A673 (cell line): ENCODE measurements at regions not wholly inside any gene's neighbourhood (a gene's known extent, or its start where the extent isn't known, plus 50 kb on each side); places are given as distances from the start of the nearest gene placed in this dataset.
"Not testable (repeated sequence)": the region's sequence is repeated elsewhere in the genome, so short reads cannot be mapped to it uniquely, and the experiment has no call there.

Experiments
- BruUV-seq: library from RNA; stranded (reverse); fragments of 400-500 nt; replicated peaks from 2 replicates; lab custom pipeline; 2021; lab: Mats Ljungman, UMichigan
- CTCF ChIA-PET: fragments of 300-600 bp; sonication (Branson Sonifier 250); formaldehyde crosslinking; loops from one replicate; lab custom pipeline; 2022; ENCODE audit warnings: antibody characterized with exemption; lab: Charles Lee
- POLR2A ChIA-PET: fragments of 300-600 bp; sonication (Branson Sonifier 250); formaldehyde crosslinking; loops from one replicate; lab custom pipeline; 2022; ENCODE audit warnings: antibody characterized with exemption; ENCODE audit not compliant: low non-redundant PET; lab: Charles Lee
- DNase-seq: peaks from one replicate; pipeline ENCODE4 v3.0.0-alpha.2; 2015; ENCODE audit warnings: low spot score
- H3K27ac ChIP-seq: fragments of 200-600 bp; sonication (generic); 2 replicates; pipeline ENCODE4 v1.5.1; 2016; ENCODE audit warnings: mixed run types, low read depth, mild to moderate bottlenecking, mixed read lengths, antibody characterized with exemption, low read length; ENCODE audit not compliant: poor library complexity, severe bottlenecking
- H3K27me3 ChIP-seq: fragments of 200-600 bp; sonication (generic); replicated peaks from 2 replicates; pipeline ENCODE4 v1.6.1; 2017; ENCODE audit warnings: mixed run types, low read depth, mild to moderate bottlenecking, mixed read lengths, antibody characterized with exemption, low read length; ENCODE audit not compliant: insufficient read depth, poor library complexity
- H3K36me3 ChIP-seq: fragments of 200-600 bp; sonication (generic); 2 replicates; pipeline ENCODE4 v1.6.1; 2016; ENCODE audit warnings: mixed run types, mild to moderate bottlenecking, mixed read lengths, antibody characterized with exemption, low read length; ENCODE audit not compliant: insufficient read depth, poor library complexity, severe bottlenecking
- H3K4me1 ChIP-seq: fragments of 200-600 bp; sonication (generic); 2 replicates; pipeline ENCODE4 v1.6.1; 2017; ENCODE audit warnings: mixed run types, mild to moderate bottlenecking, mixed read lengths, antibody characterized with exemption, low read length; ENCODE audit not compliant: insufficient read depth, poor library complexity, severe bottlenecking
- H3K4me3 ChIP-seq: fragments of 200-600 bp; sonication (generic); 2 replicates; pipeline ENCODE4 v1.5.1; 2016; ENCODE audit warnings: low read depth, mixed run types, mild to moderate bottlenecking, mixed read lengths, low read length; ENCODE audit not compliant: poor library complexity, severe bottlenecking
- H3K9me3 ChIP-seq: fragments of 200-600 bp; sonication (generic); 2 replicates; pipeline ENCODE4 v1.6.1; 2016; ENCODE audit warnings: mixed run types, low read depth, mild to moderate bottlenecking, mixed read lengths, antibody characterized with exemption, low read length; ENCODE audit not compliant: poor library complexity, severe bottlenecking
- CTCF ChIP-seq: fragments of 300-800, 200-600 bp; sonication (generic); conservative IDR thresholded peaks from 2 replicates; pipeline ENCODE4 v1.5.1; 2017; ENCODE audit warnings: low read depth, mild to moderate bottlenecking, antibody characterized with exemption, low read length, moderate library complexity, mixed read lengths
- EZH2 ChIP-seq: fragments of 200-600 bp; sonication (generic); IDR thresholded peaks from 2 replicates; pipeline ENCODE4 v1.6.1; 2017; ENCODE audit warnings: borderline replicate concordance, low read depth, mild to moderate bottlenecking, mixed read lengths, antibody characterized with exemption, low read length; ENCODE audit not compliant: poor library complexity, severe bottlenecking
- intact Hi-C: fragments of 100-400 bp; cut with micrococcal nuclease; formaldehyde crosslinking; loops from one replicate; pipeline ENCODE4 v1.10.0; 2022; ENCODE audit not compliant: unreplicated experiment

DNA sequence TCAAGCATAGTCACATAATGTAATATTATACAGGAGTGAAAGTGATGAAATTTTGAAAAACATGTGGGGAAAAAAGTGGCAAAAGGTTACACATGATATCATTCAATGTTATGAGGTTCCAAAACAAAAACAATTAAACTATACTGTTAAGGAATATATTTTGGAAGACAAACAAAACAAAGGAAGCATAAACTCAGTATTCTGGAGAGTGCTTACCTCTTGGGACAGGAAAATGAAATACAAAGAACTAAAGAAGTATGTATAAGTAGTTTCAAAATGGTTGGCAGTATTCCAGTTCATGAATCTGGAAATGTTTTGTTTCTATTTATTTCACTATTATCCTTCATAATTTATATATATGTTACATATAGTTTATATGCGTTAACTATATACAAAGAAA, 213.5 kb downstream of the MOXD1 start:
- Histone ChIP-seq H3K9me3 (no peaks in the 10 kb centered on the region), H3K4me3 (no peak overlapping the region), H3K27ac (no peak overlapping the region), H3K4me1 (peaks cover 15% of the 10 kb centered on the region), H3K36me3 (no peaks in the 10 kb centered on the region), H3K27me3 (no peaks in the 10 kb centered on the region)
- ChIA-PET CTCF (no interaction called here), POLR2A (no interaction called here)
- no peak for DNase-seq
- intact Hi-C loops: no loop called here
- BruUV-seq: no TSS peak
- TF ChIP-seq CTCF (no peak), EZH2 (no peak)

DNA sequence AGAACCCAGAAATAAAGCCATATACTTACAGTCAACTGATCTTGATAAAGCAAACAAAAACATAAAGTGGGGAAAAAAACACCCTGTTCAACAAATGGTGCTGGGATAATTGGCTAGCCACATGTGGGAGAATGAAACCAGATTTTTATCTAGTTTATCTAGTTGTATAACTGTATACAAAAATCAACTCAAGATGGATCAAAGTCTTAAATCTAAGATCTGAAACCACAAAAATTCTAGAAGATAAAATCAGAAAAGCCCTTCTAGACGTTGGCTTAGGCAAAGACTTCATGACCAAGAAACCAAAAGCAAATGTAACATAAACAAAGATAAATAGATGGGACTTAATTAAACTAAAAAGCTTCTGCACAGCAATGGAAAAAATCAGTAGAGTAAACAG, 216.3 kb downstream of the MOXD1 start:
- POLR2A ChIA-PET, BruUV-seq, H3K4me3 ChIP-seq, intact Hi-C loops, H3K27me3 ChIP-seq, H3K36me3 ChIP-seq, H3K27ac ChIP-seq, CTCF ChIA-PET, H3K9me3 ChIP-seq, H3K4me1 ChIP-seq, DNase-seq: not testable (repeated sequence)

DNA sequence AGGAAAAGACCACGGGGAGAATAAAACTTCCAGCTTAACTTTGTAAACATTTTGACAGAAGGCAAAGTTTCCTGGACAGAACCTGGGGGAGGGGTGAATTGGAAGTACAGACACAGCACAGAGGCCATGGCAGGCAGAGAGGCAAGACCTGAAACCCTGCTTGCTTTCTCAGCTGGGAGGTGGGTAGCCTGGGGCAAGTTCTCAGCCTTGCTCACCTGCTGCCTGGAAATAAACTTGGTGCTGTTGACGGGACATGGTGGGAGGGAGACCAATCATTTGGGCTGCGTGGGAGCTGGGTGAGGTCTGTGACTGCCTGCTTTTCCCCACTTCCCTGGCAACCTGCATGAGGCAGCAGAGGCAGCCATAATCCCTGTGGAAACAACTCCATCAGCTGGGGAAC, 221.3 kb downstream of the MOXD1 start:
- Histone ChIP-seq H3K9me3 (peaks cover 4% of the 10 kb centered on the region), H3K4me3 (no peak overlapping the region), H3K4me1 (no peaks in the 10 kb centered on the region), H3K27ac (no peak overlapping the region), H3K36me3 (no peaks in the 10 kb centered on the region), H3K27me3 (no peaks in the 10 kb centered on the region)
- no peak for TF ChIP-seq CTCF
- TF ChIP-seq EZH2: no peak
- POLR2A ChIA-PET: no interaction called here
- DNase-seq: no peak
- CTCF ChIA-PET: no interaction called here
- no TSS peak for BruUV-seq
- intact Hi-C loops: no loop called here

- H3K36me3 ChIP-seq: no peaks in the 10 kb centered on the region
- H3K4me1 ChIP-seq: no peaks in the 10 kb centered on the region
- H3K9me3 ChIP-seq: peaks cover 4% of the 10 kb centered on the region
- intact Hi-C loops: no loop called here
- H3K27ac ChIP-seq: no peak overlapping the region
- TF ChIP-seq EZH2 (no peak), CTCF (no peak)
- no peak overlapping the region for H3K4me3 ChIP-seq
- DNase-seq: no peak
- H3K27me3 ChIP-seq: no peaks in the 10 kb centered on the region
- CTCF ChIA-PET: no interaction called here
- POLR2A ChIA-PET: no interaction called here
- no TSS peak for BruUV-seq
Measured at GRCh38 chr6:132174919-132175318, 223.7 kb upstream of the CCN2 start.
